IPS-NIHi7 (cell line): ENCODE measurements at regions not wholly inside any gene's neighbourhood (a gene's known extent, or its start where the extent isn't known, plus 50 kb on each side); places are given as distances from the start of the nearest gene placed in this dataset.
"Not testable (repeated sequence)": the region's sequence is repeated elsewhere in the genome, so short reads cannot be mapped to it uniquely, and the experiment has no call there.

Experiments
- DNase-seq: peaks from one replicate; pipeline ENCODE4 v3.0.0; 2012; ENCODE audit warnings: mixed read lengths; ENCODE audit errors: extremely low spot score

DNA sequence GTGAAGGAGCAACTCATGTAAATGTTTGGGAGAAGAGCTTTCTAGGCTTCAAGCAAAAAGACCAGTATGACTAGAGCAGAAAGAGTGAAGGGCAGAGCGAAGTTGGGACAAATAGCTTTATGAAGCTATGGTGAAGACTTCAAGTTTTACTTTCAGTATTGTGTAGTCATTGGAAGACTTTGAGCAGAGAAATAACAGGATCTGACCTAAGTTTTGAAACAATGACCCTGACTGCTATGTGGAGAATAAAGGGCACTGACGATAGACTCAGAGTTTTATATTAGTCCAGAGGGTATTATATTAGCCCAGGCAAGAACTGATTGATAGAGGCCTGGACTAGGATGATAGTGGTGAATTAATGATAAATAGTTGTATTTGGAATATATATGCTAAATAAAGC is 187.3 kb downstream of the KTN1 start:
- no peak for DNase-seq

DNA sequence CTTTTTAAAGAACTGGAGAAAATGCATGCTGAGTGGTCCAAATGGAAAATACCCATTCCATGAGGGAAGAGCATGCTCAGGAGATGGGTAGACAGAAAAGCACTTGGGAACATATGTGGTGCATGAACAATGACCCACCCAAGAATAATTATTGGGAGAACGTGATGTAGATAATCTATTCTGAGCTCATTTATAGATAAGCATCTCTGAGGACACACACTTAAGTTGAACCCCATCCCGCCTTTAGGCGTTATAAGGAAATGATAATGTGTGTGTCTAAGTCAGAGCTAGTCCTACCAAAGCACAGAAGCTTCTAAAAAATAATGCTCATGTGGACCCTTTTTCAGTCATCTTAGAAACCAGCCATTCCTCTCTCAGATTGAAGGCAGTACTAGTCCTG is 189.9 kb downstream of the KTN1 start:
- no peak for DNase-seq

DNA sequence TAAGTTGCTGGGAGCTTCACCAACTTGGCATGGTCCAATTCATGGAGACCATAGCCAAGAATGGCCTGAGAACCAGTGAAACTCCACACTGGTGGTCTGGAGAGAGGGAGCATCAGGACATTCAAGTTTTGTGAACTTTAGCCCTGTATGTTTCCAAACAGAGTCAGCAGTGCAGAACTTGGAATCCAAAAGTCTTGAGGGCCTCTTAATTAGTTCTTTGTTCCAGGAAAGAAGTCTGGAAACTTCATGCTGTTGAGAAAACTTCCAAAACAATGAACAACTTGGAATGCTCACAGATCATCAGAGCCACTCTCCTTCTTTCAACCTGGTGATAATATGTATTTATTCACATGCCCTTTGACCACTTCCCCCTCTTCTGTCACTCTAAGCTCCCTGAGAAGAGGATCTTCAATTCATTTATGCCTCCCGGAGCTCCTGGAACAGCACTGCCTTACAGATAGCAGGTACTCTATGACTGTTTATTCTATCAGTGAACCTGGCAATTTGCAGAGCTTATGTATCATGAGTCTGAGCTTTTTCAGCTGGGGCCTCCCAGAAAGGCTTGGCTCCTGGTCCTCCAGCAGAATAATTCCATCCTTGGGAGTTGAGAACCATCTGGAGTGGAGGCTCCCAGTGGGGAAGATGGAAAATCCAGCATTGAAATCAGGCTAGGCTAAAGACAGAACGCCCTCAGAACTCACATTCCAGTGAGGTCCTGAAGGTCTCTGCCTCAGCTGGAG is 191.4 kb downstream of the KTN1 start:
- DNase-seq = no peak

DNA sequence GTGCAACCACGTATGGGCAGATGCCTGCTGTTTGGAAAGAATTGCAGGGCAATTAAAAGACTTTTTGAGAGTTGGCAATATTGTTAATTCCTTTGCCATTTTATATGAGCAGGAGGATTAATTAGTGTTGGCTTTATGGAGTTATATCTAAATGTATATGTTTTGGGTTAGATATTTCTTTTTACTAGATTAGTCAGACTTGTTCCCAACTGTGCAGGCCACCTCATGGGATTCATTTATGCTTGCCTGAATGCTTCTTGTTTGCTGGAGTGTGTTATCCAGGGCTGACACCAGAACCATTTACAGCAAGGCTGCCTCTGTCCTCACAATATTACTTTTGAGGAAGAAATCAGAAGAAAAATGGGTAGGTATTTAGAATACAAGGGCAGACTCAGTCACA is 192.5 kb downstream of the KTN1 start:
- no peak for DNase-seq

DNA sequence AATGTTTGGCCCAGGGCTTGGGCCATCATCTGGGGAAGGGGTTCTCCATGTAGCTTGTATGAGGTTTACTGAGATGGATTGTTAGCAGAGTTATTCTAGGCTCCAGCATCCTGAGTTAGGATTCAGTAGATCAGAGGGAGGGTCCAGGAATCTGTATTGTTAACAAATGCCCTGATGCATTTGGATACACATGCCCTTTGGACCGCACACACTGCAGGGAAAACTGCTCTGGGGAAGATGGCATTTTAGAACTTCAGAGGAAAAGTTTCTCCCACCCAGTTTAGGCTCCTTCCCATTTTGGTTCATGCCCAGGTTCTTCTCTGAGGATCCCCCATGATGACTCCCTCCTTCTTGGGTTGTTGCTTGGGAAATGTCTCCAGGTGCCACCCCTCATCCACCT is 193.3 kb downstream of the KTN1 start:
- no peak for DNase-seq

DNA sequence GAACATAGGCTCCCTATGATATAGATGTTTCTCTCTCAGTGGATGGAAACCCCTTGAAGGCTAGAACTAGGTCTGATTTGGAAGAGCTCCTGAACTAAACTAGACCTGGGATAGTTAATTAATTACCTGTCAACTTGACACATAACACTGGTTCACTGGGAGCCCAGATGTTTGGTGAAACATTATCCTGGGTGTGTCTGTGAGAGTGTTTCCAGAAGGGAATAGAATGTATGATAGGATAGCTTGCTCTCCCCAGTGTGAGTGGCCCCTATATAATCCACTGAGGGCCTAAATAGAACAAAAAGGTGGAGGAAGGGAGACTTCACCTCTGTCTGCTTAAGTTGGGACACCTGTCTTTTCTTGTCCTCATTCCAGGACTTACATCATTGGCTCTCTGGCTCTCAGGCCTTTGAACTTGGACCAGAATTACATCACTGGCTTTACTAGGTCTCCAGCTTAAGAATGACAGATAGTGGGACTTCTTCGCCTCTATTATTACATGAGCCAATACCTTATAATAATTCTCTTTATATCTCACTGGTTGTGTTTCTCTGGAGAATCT is 194.1 kb downstream of the KTN1 start:
- no peak for DNase-seq

DNA sequence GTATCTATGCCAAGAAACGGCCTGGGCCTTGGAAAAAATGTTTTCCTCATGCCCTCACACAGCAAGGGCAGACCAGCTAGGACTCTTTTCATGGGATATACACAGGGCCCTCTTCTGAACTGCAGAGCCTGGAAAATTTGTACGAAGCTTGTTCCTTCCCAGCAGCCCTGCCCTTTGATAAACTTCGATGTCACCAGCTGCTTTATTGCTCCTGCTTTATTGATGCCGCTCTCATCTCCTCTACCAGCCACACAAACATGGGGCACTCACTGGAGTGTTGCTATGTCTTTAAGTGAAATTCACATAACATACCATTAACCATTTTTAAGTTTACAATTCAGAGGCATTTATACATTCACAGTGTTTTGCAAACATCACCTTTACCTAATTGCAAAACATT is 197.9 kb downstream of the KTN1 start:
- DNase-seq = no peak

DNA sequence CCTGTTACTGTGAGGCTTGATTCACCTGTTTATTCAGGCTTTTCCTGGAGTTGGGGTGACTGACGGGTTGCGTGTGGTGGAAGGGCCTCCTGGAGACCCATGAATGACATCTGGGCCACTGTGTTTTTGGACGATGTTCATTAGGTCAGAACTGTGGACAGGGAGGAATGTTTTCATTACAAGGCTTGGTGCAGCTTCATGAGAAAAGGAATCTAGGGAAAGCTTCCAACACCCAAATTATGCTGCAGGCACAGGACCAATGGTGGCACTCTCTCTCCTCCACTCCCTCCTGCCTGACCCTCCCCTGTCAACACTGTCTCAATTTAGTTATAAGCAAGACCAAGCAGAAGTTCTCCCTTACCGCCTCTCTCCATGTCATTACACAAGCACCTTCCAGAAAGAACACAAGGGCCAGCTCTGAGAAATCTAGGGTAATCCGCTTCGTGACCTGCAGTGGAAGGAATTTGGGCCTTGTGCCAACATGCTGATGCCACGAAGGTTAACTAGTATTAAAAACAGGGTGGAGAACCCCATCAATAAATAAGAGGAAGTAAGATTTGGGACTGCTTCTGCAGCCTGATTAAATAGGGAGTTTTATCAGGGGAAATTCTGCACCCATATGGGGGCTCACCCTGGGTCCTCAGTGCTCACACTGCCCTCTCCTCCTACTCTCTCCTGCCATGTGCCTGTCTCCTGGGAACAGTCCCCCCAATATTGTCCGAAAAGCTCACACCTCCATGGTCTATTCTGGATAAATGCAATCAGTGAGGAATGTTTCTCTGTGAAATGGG is 200.3 kb downstream of the KTN1 start:
- DNase-seq = no peak

DNA sequence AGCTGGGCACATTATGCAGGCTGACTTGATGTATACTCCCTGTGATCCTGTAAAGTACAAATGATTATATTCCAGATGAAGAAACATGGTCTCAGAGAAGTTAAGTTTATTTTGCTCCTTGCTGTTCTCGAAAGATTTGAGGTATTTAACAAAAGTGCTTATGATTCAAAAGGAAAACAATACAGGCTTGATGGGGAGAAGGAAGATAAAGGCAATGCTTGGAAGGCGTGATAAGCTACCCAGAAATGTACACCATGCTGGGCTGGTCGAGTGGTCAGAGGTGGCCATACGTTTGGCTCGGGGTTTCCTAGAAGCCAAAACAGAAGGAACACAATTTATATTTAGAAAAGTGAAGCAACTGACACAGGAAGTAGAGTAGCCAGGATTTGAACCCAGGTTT is 201.0 kb downstream of the KTN1 start:
- DNase-seq = no peak

DNA sequence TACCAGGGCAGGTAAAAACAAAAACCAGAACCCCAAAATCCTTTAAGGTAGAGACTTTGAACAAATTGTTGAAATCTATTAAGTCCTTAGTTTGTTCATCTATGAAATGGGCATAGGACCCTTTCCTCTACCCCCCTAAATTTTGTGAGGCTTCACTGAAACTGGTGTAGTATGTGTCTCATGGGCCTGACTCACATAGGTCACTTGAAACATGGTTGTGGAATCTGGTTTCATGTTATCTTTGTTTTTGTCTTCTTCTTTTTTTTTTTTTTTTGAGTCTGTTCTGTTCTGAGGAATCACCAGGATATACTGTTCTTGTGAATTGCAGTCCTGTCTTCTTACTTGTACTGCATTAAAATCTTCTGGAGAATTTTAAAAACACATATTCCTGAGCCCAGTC is 202.2 kb downstream of the KTN1 start:
- no peak for DNase-seq

DNA sequence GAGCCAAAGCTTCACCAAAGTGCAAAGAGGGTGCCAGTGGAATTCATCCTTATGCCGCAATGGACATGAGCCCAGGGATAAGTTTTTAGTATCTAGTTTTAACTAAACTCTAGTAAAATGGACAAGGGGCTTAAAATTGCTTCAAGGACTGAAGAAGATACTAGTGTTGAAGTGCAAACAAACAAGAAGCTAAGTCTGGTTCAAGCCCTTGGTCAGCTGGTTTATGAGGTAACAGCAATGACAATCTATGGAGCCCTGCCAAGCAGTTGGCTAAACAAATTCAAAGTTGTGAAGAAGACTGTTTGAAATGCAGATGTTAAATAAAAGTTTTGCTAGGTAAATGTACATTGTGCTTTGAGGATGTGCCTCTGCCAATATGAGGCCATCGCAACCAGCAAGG is 209.4 kb downstream of the KTN1 start:
- no peak for DNase-seq

DNA sequence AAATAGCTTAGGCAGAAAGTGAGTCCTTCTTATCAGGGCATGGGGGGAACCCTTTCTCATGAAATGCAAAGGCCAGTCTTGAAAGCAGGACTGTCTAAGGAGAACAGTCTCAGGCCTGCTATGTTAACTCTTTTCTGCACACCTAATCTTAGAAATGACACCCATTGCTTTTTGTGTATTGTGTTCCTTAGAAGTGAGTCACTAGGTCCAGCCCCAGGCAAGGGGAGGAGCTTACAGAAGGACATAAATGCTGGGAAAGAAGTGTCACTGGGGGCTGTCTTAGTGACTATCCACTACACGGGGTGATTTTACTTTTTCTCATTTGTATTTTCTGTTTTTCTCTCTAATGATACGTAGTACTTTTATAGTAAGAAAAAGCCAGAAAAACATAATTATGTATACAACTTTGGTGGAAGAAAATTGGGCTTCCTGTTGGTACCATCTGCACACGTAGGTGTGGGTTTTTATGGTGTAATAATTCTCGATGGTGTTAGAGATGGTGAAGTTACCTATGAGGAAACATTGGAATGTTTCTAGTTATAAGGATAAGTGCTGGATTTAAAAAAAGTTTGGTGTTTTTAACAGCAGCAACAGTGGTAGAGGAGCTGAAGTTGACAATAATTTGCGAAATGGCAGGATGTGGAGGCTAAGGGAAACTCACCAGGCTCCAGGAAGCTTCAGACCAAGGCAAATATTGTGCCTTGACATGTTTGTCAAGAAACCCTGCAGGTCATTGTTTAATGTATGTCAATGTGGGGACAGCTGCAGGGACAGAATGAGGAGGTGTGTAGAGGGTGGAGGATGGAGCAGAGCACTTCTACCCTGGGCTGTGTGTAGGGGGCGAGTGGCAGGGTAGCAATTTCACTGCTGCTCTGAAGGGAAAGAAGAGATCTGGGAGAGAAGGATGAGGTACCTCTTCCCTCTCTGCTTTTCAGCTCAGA is 214.9 kb downstream of the KTN1 start:
- no peak for DNase-seq

DNA sequence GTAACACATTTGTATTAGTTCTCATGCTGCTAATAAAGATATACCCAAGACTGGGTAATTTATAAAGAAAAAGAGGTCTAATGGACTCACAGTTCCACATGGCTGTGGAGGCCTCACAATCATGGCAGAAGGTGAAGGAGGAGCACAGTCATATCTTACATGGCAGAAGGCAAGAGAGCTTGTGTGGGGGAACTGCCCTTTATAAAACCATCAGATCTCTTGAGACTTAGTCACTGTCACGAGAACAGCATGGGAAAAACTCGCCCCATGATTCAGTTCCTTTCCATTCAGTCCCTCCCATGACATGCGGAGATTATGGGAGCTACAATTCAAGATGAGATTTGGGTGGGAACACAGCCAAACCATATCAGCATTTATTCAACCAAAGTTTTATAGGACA is 216.5 kb downstream of the KTN1 start:
- DNase-seq = not testable (repeated sequence)

DNA sequence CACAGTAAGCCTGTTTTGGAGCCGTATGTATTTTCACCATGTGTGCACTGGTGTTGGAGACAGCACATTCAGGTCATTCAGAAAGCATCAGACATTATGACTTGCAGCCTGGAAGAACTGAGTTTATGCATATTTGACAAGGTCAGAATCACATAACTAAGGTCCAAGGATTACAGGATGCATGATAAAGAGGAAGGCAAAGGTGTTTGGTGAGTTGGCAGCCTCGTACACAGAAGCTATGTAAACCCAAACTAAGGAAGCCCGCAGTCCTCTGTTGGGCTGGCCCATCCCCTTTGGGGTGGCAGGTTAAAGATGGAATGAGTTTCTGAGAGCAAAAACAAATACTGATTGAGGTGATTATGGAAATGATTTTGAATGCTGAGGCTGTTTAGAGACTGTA is 218.4 kb downstream of the KTN1 start:
- no peak for DNase-seq

DNA sequence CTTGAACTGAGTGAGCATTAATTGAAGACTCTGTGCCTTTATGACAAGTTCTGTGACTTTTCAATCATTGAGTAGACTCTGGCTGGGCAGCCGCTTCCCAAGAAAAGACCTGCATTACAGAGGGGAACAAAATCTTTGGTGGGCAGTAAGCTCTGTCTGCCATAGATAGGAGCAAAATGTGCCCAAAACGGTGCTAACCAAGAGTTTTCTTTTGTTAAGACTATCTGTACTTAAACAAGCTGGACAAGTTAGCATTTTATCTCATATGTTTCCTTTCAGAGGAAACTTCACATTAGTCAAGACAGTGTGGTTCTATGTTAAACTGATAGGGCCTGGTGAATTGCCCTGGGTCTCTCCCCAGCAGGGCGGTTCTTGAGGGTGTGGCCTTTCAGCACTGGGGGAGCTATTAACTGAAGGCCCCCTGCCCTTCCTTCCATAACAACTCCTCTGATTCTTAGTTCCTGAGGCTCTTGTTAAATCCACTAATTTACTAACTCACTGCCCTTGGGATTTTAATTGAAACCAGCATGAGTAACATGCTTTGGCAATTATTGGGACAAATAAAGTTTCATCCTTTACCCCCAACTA is 219.6 kb downstream of the KTN1 start:
- DNase-seq = no peak

DNA sequence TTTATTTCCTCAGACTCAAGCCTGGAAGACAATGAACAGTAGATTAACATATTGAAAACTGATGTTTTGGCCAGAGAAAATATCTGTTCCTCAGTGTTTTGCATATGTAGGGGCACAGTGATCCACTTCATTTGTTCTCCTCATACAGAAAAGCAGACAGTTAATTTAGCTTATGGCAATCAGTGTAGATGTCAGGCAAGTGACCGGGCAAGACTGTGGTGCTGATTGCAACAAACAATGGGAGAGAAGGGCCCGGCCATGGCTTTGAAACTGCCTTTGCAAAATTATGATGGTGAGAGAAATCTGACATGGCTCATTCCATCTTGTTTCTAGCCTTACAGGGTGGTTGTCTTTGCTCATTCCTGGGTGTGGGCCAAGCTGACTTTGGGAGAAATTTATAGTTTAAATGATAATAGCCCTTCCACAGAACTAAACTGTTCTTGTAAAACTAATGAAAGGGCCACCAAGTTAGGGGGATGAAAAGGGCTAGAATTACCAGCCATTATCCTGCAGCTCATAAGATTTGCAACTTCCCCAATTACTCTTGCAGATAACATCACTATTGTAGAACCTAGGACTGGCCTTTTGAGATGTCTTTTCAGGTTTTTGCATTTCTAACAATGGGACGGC is 220.3 kb downstream of the KTN1 start:
- DNase-seq = no peak

DNA sequence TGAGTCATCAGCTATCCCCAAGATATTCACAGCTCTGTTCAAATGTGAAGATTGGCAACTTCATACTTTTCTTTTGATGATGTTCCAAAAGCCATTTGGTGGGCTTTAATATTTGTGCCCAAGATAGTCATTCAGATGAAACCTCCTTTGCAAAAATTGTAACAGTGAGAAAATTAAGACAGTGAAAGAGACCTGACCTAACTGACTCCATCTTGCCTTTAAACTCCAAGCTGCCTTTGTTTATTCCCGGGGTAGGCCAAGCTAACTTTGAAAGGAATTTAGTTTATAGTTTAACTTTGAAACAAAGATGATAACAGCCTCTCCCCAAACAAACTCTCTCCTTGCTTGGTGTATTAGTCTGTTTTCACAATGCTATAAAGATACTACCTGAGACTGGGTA is 221.1 kb downstream of the KTN1 start:
- DNase-seq = no peak

DNA sequence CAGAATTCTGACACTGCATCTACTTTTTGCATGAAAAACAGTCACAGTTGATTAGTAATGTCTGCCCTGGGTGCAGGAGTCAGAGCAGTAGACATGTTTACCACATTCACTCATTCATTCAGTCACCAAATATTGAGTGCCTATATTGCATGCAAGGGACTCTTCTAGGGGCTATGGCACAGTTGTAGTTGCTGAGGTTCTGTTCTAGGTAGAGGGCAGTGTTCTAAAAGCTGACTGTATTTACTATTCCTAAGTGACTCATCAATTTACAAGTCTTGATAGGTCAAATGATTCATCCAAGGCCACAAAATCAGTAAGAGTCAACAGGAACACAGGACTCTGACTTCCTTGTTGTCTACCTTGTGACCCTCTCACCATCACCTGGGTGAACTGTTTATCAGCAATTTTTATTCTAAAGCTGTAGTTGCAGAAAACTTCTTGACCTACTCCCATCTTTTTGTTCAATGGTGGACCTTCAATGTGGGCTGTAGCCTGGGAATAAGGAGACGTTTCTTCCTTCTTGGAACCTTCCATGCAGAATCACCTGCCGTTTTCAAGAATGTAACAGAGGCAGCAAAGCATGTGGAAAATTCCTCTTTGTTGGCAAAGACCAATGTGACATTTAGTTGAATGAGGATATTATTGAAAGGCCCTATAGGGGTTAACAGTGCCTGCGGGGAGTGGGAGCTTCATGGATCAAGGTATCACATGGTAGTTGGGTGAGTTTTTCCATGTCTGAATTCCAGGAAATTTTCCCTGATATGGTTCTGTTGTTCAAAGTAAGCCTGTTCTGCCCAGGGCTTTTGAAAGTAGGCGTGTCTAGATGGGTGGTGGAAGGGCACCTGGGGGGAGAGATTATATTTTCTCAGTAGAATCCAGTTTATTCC is 223.2 kb downstream of the KTN1 start:
- DNase-seq = no peak

DNA sequence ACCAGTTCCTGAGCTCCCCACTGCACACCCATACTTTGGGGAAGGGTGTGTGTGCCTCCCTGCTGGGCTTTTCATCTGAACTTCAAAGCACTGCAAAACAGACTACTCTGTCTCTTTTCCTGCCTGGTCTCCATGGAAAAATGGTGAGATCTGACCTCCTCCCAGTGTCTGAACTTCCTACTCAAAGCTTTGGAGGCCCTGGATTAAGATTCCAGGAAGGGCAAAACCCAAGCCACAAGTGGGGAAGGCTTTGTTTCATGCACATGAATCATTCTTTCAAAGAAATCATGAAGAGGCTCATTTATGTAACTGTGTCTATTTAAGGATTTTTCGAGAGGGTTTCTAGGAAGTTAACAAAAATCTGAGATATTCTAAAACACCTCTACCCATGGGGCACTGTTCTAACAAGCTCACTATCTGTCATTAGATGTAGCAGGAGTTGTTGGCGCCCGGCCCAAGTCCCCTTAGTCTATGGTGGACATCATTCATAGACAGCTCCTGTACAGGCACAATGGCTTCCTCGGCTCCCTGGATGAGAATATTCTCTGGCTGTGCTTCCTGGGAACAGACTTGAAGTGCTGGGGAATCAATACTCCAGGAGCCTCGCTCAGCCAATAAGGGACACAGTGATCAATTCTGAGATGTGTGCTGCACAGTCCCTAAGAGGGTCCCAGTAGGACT is 224.0 kb downstream of the KTN1 start:
- no peak for DNase-seq

DNA sequence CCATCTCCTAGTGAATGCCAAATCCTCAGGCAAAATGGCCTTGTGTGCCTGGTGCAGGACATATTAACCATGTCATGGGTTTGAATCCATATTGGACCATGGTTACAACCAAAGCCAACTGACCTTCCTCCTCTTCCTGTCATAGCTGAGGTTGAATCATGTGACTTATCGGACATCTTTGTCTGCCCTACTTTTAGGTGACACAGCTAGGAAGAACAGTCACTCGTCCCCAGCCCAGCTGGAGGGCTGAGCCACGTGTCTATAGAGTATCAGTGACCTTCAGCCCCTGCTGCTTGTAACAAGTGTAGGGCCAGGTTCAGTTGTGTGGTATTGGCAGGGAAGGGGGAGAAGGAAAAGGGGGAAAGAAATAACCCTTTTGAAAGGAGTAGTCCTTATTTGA is 225.2 kb downstream of the KTN1 start:
- DNase-seq = no peak
